HG02759 (cell line): ENCODE measurements at regions not wholly inside any gene's neighbourhood (a gene's known extent, or its start where the extent isn't known, plus 50 kb on each side); places are given as distances from the start of the nearest gene placed in this dataset.

Source experiments
- ATAC-seq: cut with Tn5 transposase; IDR thresholded peaks from one replicate; pipeline ENCODE4 v1.9.1; 2021; ENCODE audit warnings: mild to moderate bottlenecking, moderate library complexity; ENCODE audit not compliant: unreplicated experiment

DNA sequence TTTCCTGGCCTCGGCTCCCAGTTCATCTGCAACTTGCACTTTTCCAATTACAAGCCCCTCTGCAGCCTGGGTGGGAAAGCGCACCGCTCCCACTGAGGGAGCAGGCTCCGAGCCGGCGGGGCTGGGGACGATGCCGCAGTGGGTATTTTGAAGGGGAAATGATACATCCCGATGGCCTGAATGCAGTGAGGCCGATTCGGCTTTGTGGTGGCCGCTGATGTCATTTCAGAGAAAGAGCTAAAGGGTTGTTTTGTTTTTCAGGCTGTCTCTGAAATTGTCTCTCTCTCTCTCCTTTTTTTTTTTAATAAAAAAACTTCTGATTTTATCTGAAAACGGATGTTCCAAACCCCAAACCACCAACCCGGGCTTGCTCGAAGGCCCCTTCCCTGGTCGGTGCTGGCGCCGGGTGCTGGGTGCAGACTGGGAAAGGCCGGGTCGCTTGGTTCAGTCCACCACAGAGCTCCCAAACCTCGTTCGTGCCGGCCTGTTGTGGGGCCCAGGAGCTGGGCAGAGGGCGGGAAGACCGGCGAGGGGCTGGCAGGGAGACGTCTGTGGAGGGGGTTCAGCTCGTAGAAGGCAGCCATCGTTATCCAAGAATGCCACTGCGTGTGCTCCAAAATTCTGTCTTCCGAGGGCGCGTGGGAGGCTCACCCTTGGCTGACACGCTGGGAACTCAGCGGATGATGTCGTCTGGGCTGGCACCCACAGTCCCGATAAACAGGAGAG is 102.8 kb downstream of the FOXL1 start:
- ATAC-seq: no peak

DNA sequence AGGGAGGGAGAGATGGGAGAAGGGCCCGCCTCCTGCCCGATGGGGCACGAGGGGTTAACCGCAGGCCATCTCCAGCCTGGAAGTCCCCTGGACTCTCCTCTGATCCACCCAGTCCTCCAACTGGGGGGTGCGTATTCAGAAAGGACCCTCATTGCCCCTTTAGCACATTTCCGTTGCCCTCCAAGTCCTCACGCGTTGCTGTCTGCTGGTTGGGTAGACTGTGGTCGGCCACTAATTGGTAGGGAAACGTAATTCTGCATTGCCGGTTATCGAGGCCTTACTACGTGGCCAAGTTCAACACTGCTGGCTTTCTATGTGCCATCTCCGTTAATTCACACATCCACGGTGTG is 103.4 kb downstream of the FOXL1 start:
- no peak for ATAC-seq

DNA sequence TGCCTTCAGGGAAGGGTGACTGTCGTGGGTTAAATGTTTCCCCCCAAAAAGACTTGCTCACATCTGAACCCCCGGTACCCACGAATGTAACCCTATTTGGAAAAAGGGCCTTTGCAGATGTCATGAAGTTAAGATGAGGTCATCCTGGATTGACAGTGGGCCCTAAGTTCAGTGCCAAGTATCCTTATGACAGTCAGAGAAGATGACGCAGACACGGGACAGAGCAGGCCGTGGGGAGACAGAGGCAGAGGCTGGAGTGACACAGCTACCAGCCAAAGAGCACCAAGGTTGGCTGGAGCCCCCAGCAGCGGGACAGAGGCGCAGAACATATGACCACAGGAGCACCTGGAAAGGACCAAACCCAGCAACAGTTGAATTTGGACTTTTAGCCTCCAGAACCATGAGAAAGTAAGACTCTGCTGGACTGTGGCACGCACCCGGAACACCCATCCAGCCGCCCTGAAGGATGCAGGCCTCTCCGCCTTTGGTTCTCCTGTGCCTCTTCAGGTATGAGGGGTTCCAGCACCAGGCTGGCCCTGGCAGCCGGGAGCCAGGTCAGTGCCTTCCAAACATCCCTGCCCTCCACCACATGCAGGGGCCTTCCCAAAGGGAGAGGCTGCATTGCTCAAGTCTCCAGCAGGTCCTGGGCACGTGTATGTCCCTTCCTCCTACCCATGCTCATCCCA is 104.0 kb downstream of the FOXL1 start:
- no peak for ATAC-seq

DNA sequence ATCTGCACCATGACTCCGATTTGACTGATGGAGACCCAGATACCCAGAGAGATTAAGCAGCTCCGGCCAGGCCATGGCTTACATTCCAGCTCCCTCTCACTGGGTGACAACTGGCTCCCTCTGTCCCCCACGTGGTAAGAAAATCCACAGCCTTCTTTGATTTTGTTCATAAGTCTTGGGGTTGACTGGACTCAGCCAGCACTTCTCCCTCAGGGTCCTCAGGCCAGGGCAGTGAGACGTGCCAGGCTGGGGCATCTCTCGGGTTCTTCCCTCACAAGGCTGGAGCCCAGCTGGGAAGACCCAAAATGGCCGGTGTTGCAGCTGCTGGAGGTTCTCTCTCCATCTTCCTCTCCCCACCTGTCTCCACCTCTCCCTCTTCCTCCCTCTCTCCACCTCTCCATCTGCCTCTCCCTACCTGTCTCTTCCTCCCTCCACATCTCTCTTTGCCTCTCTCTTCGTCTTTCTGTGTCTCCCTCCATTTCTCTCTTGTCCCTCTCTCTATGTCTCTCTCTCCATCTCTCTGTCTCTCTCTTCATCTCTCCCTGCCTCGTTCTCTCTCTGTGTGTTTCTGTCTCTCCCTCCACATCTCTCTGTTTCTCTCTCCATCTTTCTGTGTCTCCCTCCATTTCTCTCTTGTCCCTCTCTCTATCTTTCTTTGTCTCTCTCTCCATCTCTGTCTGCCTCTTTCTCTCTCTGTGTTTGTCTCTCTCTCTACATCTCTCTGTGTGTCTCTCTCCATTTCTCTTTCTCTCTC is 105.3 kb downstream of the FOXL1 start:
- no peak for ATAC-seq

DNA sequence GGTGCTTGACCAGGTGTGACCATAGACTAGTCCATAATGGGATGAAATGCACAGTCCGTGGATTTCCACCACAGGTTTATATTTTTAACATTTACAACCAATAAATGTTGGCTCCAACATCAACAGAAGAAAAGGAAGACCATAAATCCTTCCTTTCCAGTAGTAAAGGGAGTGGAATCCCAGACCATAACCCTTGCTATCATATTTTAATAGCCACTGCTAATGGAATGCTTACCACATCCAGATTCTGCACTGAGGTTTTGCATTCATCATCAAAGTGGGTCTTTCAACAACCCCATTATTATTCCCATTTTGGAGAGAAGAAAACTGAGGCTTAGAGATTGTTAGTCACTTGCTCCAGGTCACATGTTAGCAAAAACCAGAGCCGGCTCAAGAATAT is 106.7 kb downstream of the FOXL1 start:
- ATAC-seq: no peak

DNA sequence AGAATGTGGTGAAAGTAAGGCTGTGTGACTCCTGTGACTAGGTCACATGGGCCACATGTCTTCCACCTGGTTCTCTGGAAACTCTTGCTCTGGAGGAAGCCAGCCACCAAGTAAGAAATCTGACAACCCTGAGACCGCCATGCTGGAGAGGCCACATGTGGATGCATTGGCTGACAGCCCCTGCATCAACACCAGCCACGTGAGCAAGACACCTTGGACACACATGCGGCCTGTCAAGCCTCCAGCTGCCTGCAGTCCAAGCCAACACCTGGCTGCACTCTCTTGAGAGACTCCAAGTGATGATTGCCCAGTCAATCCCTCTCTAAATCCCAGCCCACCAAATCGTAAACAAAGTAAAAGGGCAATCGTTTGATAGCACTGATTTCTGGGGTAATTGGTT is 112.6 kb downstream of the FOXL1 start:
- ATAC-seq: no peak

DNA sequence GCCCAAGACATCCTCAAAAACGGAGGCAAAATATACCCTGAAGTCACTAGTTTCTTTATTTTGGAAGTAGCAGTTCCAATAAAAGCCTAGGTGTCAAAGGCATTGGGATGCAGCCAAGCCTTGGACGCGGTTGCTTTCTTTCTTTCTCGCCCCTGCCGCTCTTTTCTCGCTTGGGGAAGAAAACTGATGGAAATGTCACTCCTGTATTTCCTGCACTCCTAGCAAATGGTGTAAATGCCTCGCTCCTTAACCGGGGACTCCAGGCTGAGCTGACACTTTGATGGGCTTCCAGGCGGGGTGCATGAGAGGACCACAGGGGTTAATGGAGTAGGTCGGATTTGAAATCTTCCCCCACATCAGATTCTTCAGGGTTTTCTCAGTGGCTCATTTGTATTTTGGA is 114.1 kb downstream of the FOXL1 start:
- ATAC-seq: no peak

DNA sequence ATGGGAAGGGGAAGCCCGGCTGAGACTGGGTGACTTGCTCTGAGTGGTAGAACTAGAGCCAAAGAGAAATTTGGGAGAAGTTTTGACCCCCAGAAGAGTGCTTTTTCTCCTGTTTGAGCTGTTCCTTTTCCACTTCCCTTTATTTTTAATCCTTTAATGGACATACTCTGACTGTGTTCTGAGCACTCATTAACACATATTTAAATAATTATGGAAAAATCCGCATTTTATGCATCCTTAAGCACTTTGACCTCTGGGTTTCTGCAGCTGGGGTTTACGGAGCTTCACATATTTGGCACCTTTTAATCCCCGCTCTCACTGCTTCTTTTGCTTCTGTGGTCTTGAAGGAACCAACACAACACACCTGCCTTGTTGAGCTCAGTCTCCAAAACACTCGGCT is 114.7 kb downstream of the FOXL1 start:
- no peak for ATAC-seq

DNA sequence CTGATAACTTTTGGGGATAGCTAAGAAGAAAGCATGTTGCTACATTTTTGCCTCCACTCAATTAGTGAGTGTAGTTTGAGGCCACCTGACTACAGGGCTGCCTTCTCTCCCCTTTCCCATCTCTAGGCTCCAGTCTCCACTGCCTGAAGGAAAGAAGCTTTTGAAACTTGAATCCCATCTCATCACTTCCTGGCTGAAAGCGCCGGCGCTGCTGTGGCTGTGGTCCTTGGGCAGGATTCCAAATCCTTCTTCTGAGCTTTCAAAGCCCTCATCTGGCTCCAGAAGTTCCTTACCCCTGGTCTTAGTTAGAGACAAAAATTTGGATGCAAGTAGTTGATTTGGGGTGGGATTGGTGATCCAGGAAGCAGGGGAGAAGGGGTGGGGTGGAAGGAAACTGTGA is 119.4 kb downstream of the FOXL1 start:
- ATAC-seq: no peak

DNA sequence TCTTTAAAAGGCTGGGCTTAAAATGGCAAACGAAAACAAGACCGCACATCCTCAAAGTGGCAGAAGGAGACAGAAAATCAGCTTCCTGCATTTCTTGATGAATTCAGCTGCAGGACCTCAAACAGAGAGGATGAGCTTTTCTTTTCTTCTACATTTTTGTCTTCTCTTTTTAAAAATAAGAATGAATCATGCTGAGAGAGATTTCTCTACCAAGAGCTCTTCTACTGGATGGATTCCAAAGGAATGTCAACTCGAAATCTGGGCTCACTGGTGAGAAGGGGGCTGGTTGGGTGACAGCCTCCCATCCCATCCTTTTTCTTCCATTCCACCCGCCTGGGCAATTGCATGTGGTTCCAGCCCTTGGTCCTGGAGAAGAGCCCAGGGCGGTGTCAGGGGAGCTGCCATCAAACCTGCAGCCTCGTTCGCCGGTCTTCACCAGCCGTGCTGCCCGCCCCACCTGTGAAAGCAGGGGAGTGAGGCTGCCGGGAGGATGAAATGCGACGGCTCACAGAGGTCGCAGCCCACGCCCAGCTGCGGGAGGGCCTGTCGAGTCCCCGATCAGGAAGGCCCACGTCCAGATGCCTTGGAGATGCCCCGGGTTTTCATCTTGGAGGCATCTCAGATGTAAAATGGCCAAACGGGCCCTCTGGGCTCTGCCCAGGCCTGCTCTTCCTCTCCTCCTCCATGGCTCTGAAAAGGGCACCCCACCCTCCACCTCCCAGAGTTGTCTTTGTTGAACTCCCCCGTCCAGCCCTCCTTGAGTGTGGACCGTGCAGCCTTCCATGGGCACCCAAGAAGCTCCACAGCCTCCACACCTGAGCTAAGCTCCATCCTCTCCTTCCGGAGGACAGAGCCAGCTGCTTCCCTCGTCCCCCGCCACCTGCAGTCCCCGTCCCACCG is 121.9 kb downstream of the FOXL1 start:
- ATAC-seq: no peak

DNA sequence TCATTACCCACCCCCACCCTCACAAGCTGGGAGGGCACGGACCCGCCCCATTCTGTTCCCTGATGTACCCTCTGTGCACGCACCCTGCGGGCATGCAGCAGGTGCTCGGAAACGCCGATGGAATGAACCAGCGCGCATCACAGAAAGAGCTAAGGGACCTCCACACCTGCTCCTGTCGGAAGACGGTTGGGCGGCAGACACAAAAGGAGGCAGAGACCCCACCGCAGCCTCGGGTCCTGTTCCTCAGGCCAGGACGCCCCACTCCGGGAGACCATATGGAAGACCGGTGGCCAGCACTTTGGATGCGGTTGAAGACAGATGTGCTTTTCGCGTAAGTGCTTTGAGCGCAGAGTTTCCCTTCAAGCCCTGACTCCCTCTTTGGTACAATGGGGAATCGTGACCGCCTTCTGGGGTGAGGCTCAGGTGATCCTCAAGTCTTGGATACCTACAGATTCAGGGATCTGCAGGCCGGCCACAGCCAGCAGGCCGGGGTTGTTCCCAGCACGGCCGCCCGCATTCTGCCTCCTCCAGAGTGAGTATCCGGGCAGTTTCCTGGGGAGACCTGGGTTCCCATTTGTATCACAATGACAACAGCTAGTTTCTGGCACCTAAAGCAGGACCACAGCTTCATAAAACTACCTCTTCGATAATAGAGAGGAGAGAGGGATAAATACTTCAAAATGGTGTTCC is 123.1 kb downstream of the FOXL1 start:
- no peak for ATAC-seq

DNA sequence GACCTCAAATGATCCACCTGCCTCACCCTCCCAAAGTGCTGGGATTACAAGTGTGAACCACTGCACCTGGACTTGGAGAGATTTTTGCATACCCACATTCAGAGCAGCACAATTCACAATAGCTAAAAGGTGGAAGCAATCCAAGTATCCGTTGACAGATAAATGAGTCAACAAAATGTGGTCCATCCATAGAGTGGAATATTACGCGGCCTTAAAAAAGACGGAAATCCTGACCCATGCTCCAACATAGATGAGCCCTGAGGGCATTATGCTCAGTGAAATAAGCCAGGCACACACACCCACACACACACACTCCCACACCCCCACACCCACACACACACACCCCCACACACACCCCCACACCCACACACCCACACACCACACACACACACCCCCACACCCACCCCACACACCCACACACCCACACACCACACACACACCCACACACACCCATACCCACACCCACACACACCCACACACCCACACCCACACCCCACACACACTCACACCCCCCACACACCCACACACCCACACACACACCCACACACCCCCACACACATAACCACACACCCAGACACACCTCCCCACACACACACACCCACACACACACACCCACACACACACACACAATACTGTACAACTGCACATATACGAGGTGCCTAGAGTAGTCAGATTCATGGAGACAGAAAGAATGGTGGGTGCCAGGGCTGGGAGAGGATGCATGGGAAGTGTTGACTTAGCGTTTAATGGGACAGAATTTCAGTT is 124.7 kb downstream of the FOXL1 start:
- no peak for ATAC-seq

DNA sequence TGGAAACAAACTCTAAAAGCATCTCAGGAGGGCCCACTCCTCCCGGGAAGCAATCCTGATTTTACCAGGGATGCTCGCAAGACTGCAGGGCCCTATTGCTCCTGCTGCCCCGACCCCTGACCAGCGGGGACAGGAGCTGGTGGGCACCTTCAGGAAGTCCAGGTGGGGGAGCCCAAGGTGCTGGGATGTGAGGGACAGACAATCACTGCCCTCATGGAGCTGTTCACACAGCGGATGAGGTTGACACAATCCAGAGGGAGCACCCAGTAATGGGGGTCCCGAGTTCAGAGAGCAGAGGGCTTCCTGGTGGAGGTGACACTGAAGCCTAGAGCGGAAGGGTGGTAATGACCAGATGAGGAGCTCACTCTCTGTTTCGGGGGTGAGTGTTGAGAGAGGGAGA is 126.2 kb downstream of the FOXL1 start:
- ATAC-seq: no peak

DNA sequence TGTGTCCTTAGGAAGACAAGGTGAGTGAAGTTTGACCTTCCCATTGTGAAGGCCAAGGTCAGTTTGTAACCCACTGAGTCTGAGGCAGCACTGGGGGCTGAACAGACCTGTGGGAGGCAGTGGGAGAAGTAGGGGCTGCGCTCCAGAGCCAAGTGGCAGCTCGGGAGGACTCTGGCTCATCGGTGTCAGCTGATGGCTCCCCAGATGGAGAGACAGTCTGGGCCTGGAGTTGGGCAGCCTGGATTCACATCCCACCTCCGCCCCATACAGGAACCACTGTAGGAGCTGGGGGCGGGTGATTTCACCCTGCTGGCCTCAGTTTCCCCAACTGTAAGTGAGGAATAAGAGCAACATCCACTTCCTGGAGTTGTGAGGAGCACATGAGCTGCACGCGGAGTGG is 128.4 kb downstream of the FOXL1 start:
- ATAC-seq: no peak

DNA sequence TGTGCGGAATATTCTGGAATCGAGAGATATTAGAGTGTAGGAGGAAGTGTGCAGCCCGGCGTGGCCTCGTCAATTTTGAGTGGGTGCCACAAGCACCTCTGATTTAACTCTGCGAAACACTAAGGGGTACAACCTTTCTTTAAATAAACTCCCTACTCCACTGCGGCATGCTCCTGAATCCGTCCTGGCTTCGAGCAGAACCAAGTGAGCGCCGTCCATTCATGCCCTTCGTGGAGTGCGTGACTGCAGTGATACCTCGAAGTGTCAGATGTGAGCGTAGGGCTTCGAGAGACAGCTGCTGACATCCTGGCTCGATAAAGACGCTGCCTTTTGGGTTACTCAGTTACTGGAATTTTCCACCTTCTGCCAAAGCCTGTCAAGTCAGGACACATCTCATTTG is 128.8 kb downstream of the FOXL1 start:
- ATAC-seq: no peak

DNA sequence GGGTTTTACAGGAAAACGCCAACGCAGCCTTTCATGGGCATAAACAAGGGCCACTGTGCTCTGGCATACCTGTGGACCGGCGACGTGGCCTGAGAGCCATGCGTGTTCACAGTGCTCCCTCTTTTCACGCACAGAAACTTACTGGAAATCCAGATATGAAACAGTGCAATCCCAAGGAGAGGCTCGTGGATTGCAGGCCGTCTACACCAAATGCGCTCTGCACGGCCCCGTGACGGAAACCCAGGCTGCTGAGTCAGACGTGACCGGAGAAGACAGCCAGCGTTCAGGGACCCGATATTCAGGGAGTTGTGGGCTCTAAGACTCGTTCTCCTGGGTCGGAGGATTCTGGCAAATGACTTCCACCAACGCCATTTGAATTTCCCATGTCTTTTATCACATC is 129.2 kb downstream of the FOXL1 start:
- ATAC-seq: no peak

DNA sequence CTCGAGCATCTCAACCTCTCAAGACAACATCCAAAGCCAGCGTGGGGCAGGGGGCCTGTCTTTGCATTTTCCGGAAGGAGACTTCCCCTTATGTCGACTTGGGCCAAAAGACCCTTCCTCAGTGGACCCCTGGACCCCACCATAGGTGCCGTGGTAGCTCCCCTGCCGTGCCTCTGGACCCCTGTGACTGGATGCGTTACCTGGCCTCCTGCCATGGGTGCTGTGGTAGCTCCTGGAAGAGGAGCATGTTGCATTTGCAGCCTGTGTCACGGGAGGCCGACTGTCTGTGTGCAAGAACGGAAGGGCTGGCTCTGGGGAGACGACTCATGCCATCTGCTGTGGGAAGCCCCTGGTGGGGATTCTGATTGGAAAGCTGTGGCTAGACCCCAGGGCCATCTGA is 130.1 kb downstream of the FOXL1 start:
- ATAC-seq: no peak

DNA sequence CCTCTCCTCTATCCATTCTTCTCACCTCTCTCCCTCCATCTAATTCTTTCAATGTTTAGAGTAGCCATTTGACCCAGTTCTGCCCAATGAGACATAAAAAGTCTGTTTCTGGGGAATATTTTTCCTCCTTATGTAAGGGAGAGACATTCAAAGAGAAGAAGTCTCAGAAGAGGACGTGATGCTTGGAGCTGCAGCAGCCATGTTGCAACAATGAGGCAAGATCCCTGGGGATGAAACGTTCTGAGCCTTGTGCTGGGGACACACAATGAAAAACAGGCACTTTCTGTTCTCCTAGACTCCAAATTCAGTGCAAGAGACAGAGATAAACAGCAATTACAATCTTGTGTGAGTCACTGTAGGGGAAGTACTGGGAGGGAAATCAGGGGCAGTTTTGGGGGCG is 130.8 kb downstream of the FOXL1 start:
- no peak for ATAC-seq

DNA sequence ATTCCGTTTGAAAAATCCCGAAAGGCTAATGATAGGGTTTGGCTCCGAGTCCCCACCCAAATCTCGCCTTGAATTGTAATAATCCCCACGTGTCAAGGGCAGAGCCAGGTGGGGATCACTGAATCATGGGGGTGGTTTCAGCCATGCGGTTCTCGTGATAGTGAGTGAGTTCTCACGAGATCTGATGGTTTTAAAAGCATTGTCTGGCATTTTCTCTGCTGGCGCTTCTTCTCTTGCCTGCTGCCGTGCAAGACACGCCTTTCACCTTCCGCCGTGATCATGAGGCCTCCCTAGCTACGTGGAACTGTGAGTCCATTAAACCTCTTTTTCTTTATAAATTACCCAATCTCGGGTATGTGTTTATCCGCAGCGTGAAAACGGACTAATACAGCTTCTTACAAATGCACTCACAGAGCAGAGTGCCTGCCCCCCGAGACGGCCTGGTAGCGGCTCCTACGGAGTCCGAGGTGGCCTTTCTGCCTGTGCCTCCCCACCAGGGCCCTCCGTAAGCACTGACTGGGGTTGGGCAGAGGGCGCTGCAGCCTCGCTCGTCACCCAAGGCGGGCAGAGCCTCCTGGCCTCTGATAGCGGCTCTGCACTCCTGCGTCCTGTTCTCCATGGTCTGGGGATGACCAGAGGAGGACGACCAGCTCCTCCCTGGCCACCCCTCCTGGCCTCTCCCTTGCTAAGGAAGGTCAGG is 131.7 kb downstream of the FOXL1 start:
- no peak for ATAC-seq
